MM.1S (cell line): ENCODE measurements at regions not wholly inside any gene's neighbourhood (a gene's known extent, or its start where the extent isn't known, plus 50 kb on each side); places are given as distances from the start of the nearest gene placed in this dataset.

Experiments used
- EZH2 ChIP-seq: fragments of 300-600 bp; sonication (generic); optimal IDR thresholded peaks from 2 replicates; pipeline ENCODE3; 2017; ENCODE audit warnings: low read depth, mild to moderate bottlenecking, antibody characterized with exemption, low read length, mixed read lengths
- EZH2phosphoT487 ChIP-seq: fragments of 300-600 bp; sonication (generic); IDR thresholded peaks from 2 replicates; pipeline ENCODE4 v1.6.1; 2018; ENCODE audit warnings: antibody characterized with exemption, low read length
- TF ChIP-seq, protein P1 (sequence below): fragments of 300-600 bp; sonication (generic); IDR thresholded peaks from 2 replicates; pipeline ENCODE4 v1.5.1; 2016; ENCODE audit warnings: antibody characterized with exemption, low read length, mixed read lengths

DNA sequence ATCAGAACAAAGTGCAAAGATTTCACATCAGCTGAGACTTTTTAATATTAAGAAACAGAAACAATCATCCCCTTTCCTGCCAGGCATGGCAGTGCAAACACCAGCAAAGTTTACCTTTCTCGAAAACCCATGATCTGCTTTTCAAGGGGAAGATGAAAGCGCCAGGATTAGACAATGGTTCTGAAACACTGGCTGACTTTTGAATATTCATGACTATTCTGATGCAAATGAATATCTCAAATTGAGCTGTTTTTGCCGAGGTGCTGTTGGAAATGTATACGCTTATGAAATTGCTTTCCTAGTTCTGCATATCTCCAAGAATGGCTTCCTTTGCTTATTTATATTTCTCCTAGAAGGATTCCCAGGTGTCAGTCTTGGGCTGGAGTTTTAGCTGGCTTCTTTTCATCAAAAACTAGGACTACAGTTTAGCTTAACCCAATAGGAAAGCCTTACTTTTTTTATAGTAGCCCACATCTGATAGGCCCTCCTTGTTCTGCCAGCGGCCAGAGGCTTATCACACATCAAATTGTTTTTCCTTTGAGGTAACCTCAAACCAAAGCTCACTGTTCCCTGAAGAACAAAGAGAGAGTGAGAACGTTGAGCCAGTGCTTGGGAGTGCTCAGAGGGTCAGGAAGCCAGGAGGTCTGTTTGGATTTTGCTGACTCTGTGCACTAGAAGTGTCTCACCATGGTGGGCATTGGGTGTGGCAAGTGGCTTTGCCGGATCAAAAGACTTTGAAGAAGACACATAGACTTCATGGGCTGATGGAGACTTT is 74.0 kb upstream of the PLCL2 start:
- TF ChIP-seq, protein P1, sequence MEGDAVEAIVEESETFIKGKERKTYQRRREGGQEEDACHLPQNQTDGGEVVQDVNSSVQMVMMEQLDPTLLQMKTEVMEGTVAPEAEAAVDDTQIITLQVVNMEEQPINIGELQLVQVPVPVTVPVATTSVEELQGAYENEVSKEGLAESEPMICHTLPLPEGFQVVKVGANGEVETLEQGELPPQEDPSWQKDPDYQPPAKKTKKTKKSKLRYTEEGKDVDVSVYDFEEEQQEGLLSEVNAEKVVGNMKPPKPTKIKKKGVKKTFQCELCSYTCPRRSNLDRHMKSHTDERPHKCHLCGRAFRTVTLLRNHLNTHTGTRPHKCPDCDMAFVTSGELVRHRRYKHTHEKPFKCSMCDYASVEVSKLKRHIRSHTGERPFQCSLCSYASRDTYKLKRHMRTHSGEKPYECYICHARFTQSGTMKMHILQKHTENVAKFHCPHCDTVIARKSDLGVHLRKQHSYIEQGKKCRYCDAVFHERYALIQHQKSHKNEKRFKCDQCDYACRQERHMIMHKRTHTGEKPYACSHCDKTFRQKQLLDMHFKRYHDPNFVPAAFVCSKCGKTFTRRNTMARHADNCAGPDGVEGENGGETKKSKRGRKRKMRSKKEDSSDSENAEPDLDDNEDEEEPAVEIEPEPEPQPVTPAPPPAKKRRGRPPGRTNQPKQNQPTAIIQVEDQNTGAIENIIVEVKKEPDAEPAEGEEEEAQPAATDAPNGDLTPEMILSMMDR: no peak
- TF ChIP-seq EZH2phosphoT487 (no peak), EZH2 (no peak)
